ENCODE measurements at regions not wholly inside any gene's neighbourhood (a gene's known extent, or its start where the extent isn't known, plus 50 kb on each side); places are given as distances from the start of the nearest gene placed in this dataset.
A peak's percentile ranks its signal among the peaks of the same experiment; 100 is the strongest.

- H3K27me3 ChIP-seq (ENCODE audit: insufficient read depth), result no peaks in the 10 kb centered on the region
- Mint-ChIP-seq H3K36me3 (ENCODE audit: low read depth) (no peaks in the 10 kb centered on the region), H3K4me3 (no peak overlapping the region), H3K9me3 (no peaks in the 10 kb centered on the region; the same call in 2 of the 3 replicates), H3K4me1 (no peaks in the 10 kb centered on the region), H3K27ac (no peak overlapping the region), H3K27me3 (ENCODE audit: insufficient read depth, low read depth, poor library complexity) (no peaks in the 10 kb centered on the region)
- H3K9me2 ChIP-seq (ENCODE audit: insufficient read depth), result peaks cover 11% of the 10 kb centered on the region; the same call in 1 of the 2 replicates
- H3K27ac ChIP-seq (ENCODE audit: low read depth), result no peak overlapping the region
- H3K4me3 ChIP-seq, result no peak overlapping the region
- H2AFZ ChIP-seq, result peak overlapping the region; percentile 43; the same call in 1 of the 2 replicates
- TF ChIP-seq CREB1 (CRISPR knock-in tag; IDR thresholded peaks at IDR 0.05; ENCODE audit: low read depth) (no peak), JUNB (IDR thresholded peaks at IDR 0.05; ENCODE audit: unreplicated experiment) (no peak), POLR2AphosphoS5 (IDR thresholded peaks at IDR 0.05; ENCODE audit: low read depth) (no peak), STAT1 (IDR thresholded peaks at IDR 0.05; ENCODE audit: unreplicated experiment) (no peak), EZH2 (IDR thresholded peaks at IDR 0.05; ENCODE audit: low read depth, unreplicated experiment) (no peak), ZNF331 (CRISPR knock-in tag; IDR thresholded peaks at IDR 0.05; ENCODE audit: low read depth) (no peak), NANOG (IDR thresholded peaks at IDR 0.05; ENCODE audit: borderline replicate concordance) (no peak), ZNF114 (CRISPR knock-in tag; IDR thresholded peaks at IDR 0.05) (no peak)
- TF ChIP-seq, protein P1, sequence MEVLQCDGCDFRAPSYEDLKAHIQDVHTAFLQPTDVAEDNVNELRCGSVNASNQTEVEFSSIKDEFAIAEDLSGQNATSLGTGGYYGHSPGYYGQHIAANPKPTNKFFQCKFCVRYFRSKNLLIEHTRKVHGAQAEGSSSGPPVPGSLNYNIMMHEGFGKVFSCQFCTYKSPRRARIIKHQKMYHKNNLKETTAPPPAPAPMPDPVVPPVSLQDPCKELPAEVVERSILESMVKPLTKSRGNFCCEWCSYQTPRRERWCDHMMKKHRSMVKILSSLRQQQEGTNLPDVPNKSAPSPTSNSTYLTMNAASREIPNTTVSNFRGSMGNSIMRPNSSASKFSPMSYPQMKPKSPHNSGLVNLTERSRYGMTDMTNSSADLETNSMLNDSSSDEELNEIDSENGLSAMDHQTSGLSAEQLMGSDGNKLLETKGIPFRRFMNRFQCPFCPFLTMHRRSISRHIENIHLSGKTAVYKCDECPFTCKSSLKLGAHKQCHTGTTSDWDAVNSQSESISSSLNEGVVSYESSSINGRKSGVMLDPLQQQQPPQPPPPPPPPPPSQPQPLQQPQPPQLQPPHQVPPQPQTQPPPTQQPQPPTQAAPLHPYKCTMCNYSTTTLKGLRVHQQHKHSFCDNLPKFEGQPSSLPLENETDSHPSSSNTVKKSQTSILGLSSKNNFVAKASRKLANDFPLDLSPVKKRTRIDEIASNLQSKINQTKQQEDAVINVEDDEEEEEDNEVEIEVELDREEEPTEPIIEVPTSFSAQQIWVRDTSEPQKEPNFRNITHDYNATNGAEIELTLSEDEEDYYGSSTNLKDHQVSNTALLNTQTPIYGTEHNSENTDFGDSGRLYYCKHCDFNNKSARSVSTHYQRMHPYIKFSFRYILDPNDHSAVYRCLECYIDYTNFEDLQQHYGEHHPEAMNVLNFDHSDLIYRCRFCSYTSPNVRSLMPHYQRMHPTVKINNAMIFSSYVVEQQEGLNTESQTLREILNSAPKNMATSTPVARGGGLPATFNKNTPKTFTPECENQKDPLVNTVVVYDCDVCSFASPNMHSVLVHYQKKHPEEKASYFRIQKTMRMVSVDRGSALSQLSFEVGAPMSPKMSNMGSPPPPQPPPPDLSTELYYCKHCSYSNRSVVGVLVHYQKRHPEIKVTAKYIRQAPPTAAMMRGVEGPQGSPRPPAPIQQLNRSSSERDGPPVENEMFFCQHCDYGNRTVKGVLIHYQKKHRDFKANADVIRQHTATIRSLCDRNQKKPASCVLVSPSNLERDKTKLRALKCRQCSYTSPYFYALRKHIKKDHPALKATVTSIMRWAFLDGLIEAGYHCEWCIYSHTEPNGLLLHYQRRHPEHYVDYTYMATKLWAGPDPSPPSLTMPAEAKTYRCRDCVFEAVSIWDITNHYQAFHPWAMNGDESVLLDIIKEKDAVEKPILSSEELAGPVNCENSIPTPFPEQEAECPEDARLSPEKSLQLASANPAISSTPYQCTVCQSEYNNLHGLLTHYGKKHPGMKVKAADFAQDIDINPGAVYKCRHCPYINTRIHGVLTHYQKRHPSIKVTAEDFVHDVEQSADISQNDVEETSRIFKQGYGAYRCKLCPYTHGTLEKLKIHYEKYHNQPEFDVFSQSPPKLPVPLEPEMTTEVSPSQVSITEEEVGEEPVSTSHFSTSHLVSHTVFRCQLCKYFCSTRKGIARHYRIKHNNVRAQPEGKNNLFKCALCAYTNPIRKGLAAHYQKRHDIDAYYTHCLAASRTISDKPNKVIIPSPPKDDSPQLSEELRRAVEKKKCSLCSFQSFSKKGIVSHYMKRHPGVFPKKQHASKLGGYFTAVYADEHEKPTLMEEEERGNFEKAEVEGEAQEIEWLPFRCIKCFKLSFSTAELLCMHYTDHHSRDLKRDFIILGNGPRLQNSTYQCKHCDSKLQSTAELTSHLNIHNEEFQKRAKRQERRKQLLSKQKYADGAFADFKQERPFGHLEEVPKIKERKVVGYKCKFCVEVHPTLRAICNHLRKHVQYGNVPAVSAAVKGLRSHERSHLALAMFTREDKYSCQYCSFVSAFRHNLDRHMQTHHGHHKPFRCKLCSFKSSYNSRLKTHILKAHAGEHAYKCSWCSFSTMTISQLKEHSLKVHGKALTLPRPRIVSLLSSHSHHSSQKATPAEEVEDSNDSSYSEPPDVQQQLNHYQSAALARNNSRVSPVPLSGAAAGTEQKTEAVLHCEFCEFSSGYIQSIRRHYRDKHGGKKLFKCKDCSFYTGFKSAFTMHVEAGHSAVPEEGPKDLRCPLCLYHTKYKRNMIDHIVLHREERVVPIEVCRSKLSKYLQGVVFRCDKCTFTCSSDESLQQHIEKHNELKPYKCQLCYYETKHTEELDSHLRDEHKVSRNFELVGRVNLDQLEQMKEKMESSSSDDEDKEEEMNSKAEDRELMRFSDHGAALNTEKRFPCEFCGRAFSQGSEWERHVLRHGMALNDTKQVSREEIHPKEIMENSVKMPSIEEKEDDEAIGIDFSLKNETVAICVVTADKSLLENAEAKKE (CRISPR knock-in tag; IDR thresholded peaks at IDR 0.05), result no peak
- TF ChIP-seq, protein P2, sequence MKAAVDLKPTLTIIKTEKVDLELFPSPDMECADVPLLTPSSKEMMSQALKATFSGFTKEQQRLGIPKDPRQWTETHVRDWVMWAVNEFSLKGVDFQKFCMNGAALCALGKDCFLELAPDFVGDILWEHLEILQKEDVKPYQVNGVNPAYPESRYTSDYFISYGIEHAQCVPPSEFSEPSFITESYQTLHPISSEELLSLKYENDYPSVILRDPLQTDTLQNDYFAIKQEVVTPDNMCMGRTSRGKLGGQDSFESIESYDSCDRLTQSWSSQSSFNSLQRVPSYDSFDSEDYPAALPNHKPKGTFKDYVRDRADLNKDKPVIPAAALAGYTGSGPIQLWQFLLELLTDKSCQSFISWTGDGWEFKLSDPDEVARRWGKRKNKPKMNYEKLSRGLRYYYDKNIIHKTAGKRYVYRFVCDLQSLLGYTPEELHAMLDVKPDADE (IDR thresholded peaks at IDR 0.05), result no peak
- TF ChIP-seq, protein P3, sequence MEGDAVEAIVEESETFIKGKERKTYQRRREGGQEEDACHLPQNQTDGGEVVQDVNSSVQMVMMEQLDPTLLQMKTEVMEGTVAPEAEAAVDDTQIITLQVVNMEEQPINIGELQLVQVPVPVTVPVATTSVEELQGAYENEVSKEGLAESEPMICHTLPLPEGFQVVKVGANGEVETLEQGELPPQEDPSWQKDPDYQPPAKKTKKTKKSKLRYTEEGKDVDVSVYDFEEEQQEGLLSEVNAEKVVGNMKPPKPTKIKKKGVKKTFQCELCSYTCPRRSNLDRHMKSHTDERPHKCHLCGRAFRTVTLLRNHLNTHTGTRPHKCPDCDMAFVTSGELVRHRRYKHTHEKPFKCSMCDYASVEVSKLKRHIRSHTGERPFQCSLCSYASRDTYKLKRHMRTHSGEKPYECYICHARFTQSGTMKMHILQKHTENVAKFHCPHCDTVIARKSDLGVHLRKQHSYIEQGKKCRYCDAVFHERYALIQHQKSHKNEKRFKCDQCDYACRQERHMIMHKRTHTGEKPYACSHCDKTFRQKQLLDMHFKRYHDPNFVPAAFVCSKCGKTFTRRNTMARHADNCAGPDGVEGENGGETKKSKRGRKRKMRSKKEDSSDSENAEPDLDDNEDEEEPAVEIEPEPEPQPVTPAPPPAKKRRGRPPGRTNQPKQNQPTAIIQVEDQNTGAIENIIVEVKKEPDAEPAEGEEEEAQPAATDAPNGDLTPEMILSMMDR (conservative IDR thresholded peaks at IDR 0.05; ENCODE audit: low read depth in 2 of 2), result no peak
- no peaks in the 10 kb centered on the region for H3F3A ChIP-seq (replicated peaks; ENCODE audit: low read depth)
- H3K79me2 ChIP-seq (replicated peaks; ENCODE audit: insufficient read depth), result no peaks in the 10 kb centered on the region
- H4K20me1 ChIP-seq (replicated peaks; ENCODE audit: insufficient read depth), result no peaks in the 10 kb centered on the region
- no peak for ATAC-seq
- no peaks in the 10 kb centered on the region for H3K4me1 ChIP-seq (ENCODE audit: insufficient read depth)
- no peak for DNase-seq (ENCODE audit: low spot score)
- H3K4me2 ChIP-seq, result no peak overlapping the region
- H3K36me3 ChIP-seq (ENCODE audit: insufficient read depth), result no peaks in the 10 kb centered on the region
These were observed 930.1 kb upstream of the NR2F2 start for GRCh38 chr15:95400428-95400827.
